HG02623 (cell line): ENCODE measurements at regions not wholly inside any gene's neighbourhood (a gene's known extent, or its start where the extent isn't known, plus 50 kb on each side); places are given as distances from the start of the nearest gene placed in this dataset.

Experiments
- ATAC-seq: cut with Tn5 transposase; IDR thresholded peaks from one replicate; pipeline ENCODE4 v1.9.1; 2021; ENCODE audit warnings: moderate library complexity; ENCODE audit not compliant: unreplicated experiment

GRCh38 chr18:67926929-67927864 is 410.7 kb upstream of the DSEL start:
- ATAC-seq = no peak

GRCh38 chr18:67924656-67925055 is 408.1 kb upstream of the DSEL start:
- no peak for ATAC-seq

GRCh38 chr18:67919316-67919715 is 402.8 kb upstream of the DSEL start:
- ATAC-seq = no peak

- ATAC-seq = no peak
Measured at GRCh38 chr18:67916097-67916496, 399.6 kb upstream of the DSEL start.

GRCh38 chr18:67913040-67913439 is 396.5 kb upstream of the DSEL start:
- ATAC-seq = no peak

GRCh38 chr18:67901573-67901972 is 385.1 kb upstream of the DSEL start:
- no peak for ATAC-seq

GRCh38 chr18:67896451-67896850 is 379.9 kb upstream of the DSEL start:
- no peak for ATAC-seq

GRCh38 chr18:67893916-67894315 is 377.4 kb upstream of the DSEL start:
- ATAC-seq = no peak

GRCh38 chr18:67876871-67877270 is 360.4 kb upstream of the DSEL start:
- no peak for ATAC-seq

- no peak for ATAC-seq
Measured at GRCh38 chr18:67875944-67876343, 359.4 kb upstream of the DSEL start.

GRCh38 chr18:67875060-67875459 is 358.5 kb upstream of the DSEL start:
- ATAC-seq = no peak

GRCh38 chr18:67865400-67865799 is 348.9 kb upstream of the DSEL start:
- no peak for ATAC-seq

GRCh38 chr18:67864677-67865340 is 348.3 kb upstream of the DSEL start:
- ATAC-seq = no peak

- ATAC-seq = no peak
Measured at GRCh38 chr18:67862069-67862468, 345.5 kb upstream of the DSEL start.

- ATAC-seq = no peak
Measured at GRCh38 chr18:67854340-67854739, 337.8 kb upstream of the DSEL start.

- no peak for ATAC-seq
Measured at GRCh38 chr18:67846422-67847098, 330.0 kb upstream of the DSEL start.

- ATAC-seq = no peak
Measured at GRCh38 chr18:67845035-67845434, 328.5 kb upstream of the DSEL start.

GRCh38 chr18:67840379-67840778 is 323.9 kb upstream of the DSEL start:
- ATAC-seq = no peak

- ATAC-seq = no peak
Measured at GRCh38 chr18:67818432-67818831, 301.9 kb upstream of the DSEL start.

- no peak for ATAC-seq
Measured at GRCh38 chr18:67815280-67815679, 298.8 kb upstream of the DSEL start.

- ATAC-seq = no peak
Measured at GRCh38 chr18:67813380-67814028, 297.0 kb upstream of the DSEL start.
